Kidney epithelial cell (primary cell): ENCODE measurements at regions not wholly inside any gene's neighbourhood (a gene's known extent, or its start where the extent isn't known, plus 50 kb on each side); places are given as distances from the start of the nearest gene placed in this dataset.

Experiments
- DNase-seq: peaks from one replicate; pipeline ENCODE4 v3.0.0-alpha.2; 2010; ENCODE audit warnings: low read depth
- H3K27me3 ChIP-seq: 2 replicates; pipeline ENCODE4 v1.6.0; 2011; ENCODE audit warnings: low read length; ENCODE audit not compliant: control insufficient read depth, insufficient read depth
- H3K36me3 ChIP-seq: 2 replicates; pipeline ENCODE4 v1.5.1; 2011; ENCODE audit warnings: low read length; ENCODE audit not compliant: control insufficient read depth, insufficient read depth
- H3K4me3 ChIP-seq: 2 replicates; pipeline ENCODE4 v1.5.1; 2011; ENCODE audit warnings: low read depth, mild to moderate bottlenecking, control low read depth, low read length
- CTCF ChIP-seq: IDR thresholded peaks from 2 replicates; pipeline ENCODE4 v1.5.1; 2011; ENCODE audit warnings: mild to moderate bottlenecking, moderate library complexity, low read length, control low read depth, inconsistent platforms; ENCODE audit not compliant: insufficient read depth, poor library complexity, severe bottlenecking

- TF ChIP-seq CTCF: no peak
- DNase-seq: no peak
- Histone ChIP-seq H3K4me3 (no peak overlapping the region), H3K27me3 (no peaks in the 10 kb centered on the region), H3K36me3 (no peaks in the 10 kb centered on the region)
These were observed 903.6 kb downstream of the STPG2 start for GRCh38 chr4:97239667-97239997.

GRCh38 chr4:97252615-97253154, 890.6 kb downstream of the STPG2 start:
- Histone ChIP-seq H3K4me3 (no peak overlapping the region), H3K36me3 (no peaks in the 10 kb centered on the region), H3K27me3 (no peaks in the 10 kb centered on the region)
- no peak for DNase-seq
- no peak for TF ChIP-seq CTCF

GRCh38 chr4:97262769-97263168, 880.5 kb downstream of the STPG2 start:
- Histone ChIP-seq H3K36me3 (no peaks in the 10 kb centered on the region), H3K27me3 (no peaks in the 10 kb centered on the region), H3K4me3 (no peak overlapping the region)
- no peak for DNase-seq
- no peak for TF ChIP-seq CTCF

- no peak for DNase-seq
- no peak for TF ChIP-seq CTCF
- no peak overlapping the region for H3K4me3 ChIP-seq
- no peaks in the 10 kb centered on the region for H3K36me3 ChIP-seq
- no peaks in the 10 kb centered on the region for H3K27me3 ChIP-seq
These were observed 873.2 kb downstream of the STPG2 start for GRCh38 chr4:97270051-97270450.

GRCh38 chr4:97279391-97279790, 863.9 kb downstream of the STPG2 start:
- H3K4me3 ChIP-seq: no peak overlapping the region
- H3K36me3 ChIP-seq: no peaks in the 10 kb centered on the region
- TF ChIP-seq CTCF: no peak
- no peak for DNase-seq
- no peaks in the 10 kb centered on the region for H3K27me3 ChIP-seq

GRCh38 chr4:97300561-97300960, 842.7 kb downstream of the STPG2 start:
- Histone ChIP-seq H3K4me3 (no peak overlapping the region), H3K27me3 (no peaks in the 10 kb centered on the region), H3K36me3 (no peaks in the 10 kb centered on the region)
- no peak for TF ChIP-seq CTCF
- DNase-seq: no peak
